RWPE2 (cell line): ENCODE measurements at regions not wholly inside any gene's neighbourhood (a gene's known extent, or its start where the extent isn't known, plus 50 kb on each side); places are given as distances from the start of the nearest gene placed in this dataset.
"Not testable (repeated sequence)": the region's sequence is repeated elsewhere in the genome, so short reads cannot be mapped to it uniquely, and the experiment has no call there.

Experiments used
- ATAC-seq: fragments of 200-7000 bp; cut with Tn5 transposase; 3 replicates; pipeline ENCODE4 v1.9.1; 2021; ENCODE audit warnings: low read depth
- DNase-seq: peaks from one replicate; pipeline ENCODE4 v3.0.0-alpha.2; 2020; ENCODE audit warnings: low spot score
- H3K27ac ChIP-seq: fragments of 450-650 bp; 2 replicates; pipeline ENCODE4 v1.5.1; 2017; ENCODE audit warnings: mild to moderate bottlenecking; ENCODE audit not compliant: poor library complexity, severe bottlenecking
- H3K27me3 ChIP-seq: fragments of 250-450 bp; sonication (Bioruptor Pico); 2 replicates; pipeline ENCODE4 v1.5.1; 2021; ENCODE audit warnings: mild to moderate bottlenecking, moderate library complexity; ENCODE audit not compliant: insufficient read depth, poor library complexity, severe bottlenecking
- H3K36me3 ChIP-seq: fragments of 250-450 bp; sonication (Bioruptor Pico); 2 replicates; pipeline ENCODE4 v1.5.1; 2020; ENCODE audit warnings: low read depth, mild to moderate bottlenecking, moderate library complexity
- H3K4me1 ChIP-seq: fragments of 250-450 bp; sonication (Bioruptor Pico); 2 replicates; pipeline ENCODE4 v1.5.1; 2021; ENCODE audit warnings: mild to moderate bottlenecking, moderate library complexity; ENCODE audit not compliant: insufficient read depth, poor library complexity, severe bottlenecking
- H3K4me3 ChIP-seq: fragments of 250-450 bp; sonication (Bioruptor Pico); 2 replicates; pipeline ENCODE4 v1.5.1; 2021; ENCODE audit warnings: mild to moderate bottlenecking, moderate library complexity; ENCODE audit not compliant: severe bottlenecking
- H3K9me3 ChIP-seq: fragments of 250-450 bp; sonication (Bioruptor Pico); 2 replicates; pipeline ENCODE4 v1.5.1; 2021; ENCODE audit warnings: mild to moderate bottlenecking, moderate library complexity; ENCODE audit not compliant: severe bottlenecking
- CTCF ChIP-seq: fragments of 450-650 bp; IDR thresholded peaks from one replicate; pipeline ENCODE4 v1.5.1; 2017; ENCODE audit warnings: mild to moderate bottlenecking, moderate library complexity; ENCODE audit not compliant: poor library complexity, severe bottlenecking

GRCh38 chr1:67916140-67916886 lies 83.0 kb upstream of the GNG12 start:
- H3K4me1 ChIP-seq, result peaks cover 3% of the 10 kb centered on the region
- ATAC-seq, result no peak
- H3K4me3 ChIP-seq, result no peak overlapping the region
- H3K36me3 ChIP-seq, result no peaks in the 10 kb centered on the region
- DNase-seq, result no peak
- no peak overlapping the region for H3K27ac ChIP-seq
- H3K27me3 ChIP-seq, result no peaks in the 10 kb centered on the region
- TF ChIP-seq CTCF, result no peak
- H3K9me3 ChIP-seq, result no peaks in the 10 kb centered on the region

DNA sequence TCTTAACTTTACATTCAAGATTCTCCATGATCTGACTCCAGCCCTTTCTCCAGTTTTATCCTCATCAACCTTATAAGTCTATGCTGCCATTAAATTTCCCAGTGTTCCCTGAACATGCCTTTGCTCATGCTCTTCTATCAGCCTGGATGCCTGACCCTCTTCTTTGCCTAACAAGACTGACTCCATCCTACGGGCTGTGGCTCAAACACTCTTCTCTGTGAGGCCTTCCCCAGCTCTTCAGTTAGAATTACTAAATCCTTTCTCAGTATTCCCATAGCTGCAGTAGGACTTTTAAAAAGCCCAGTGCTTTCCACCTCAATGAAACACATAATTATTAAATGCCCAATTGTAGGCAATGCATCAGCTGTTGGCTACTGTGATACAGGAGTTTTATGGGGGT lies 76.5 kb upstream of the GNG12 start:
- Histone ChIP-seq H3K27me3 (no peaks in the 10 kb centered on the region), H3K27ac (no peak overlapping the region), H3K9me3 (no peaks in the 10 kb centered on the region), H3K4me3 (no peak overlapping the region), H3K36me3 (no peaks in the 10 kb centered on the region), H3K4me1 (no peaks in the 10 kb centered on the region)
- DNase-seq (no peak), ATAC-seq (no peak)
- TF ChIP-seq CTCF, result no peak

GRCh38 chr1:67908250-67908936 lies 75.1 kb upstream of the GNG12 start:
- H3K9me3 ChIP-seq, result no peaks in the 10 kb centered on the region
- no peaks in the 10 kb centered on the region for H3K36me3 ChIP-seq
- no peaks in the 10 kb centered on the region for H3K27me3 ChIP-seq
- H3K4me1 ChIP-seq, result no peaks in the 10 kb centered on the region
- no peak overlapping the region for H3K27ac ChIP-seq
- no peak for TF ChIP-seq CTCF
- no peak overlapping the region for H3K4me3 ChIP-seq
- DNase-seq, result no peak
- no peak for ATAC-seq

DNA sequence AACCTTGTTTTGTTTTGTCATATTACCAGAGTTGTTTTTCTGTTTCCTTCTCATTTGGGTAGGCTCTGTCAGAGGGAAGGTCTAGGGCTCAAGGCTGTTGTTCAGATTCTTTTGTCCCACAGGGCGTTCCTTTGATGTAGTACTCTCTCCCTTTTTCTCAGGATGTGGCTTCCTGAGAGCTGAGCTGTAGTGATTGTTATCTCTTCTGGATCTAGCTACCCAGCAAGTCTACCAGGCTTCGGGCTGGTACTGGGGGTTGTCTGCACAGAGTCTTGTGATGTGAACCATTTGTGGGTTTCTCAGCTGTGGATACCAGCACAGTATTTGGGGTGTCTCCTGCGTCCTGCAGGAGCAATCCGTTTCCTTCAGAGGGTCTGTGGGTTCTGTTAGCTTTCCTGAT lies 74.2 kb upstream of the GNG12 start:
- H3K27ac ChIP-seq, H3K4me3 ChIP-seq, DNase-seq, H3K4me1 ChIP-seq, H3K9me3 ChIP-seq, H3K36me3 ChIP-seq, H3K27me3 ChIP-seq, ATAC-seq: not testable (repeated sequence)

GRCh38 chr1:67906015-67906414 lies 72.7 kb upstream of the GNG12 start:
- not testable (repeated sequence) for H3K27ac ChIP-seq, H3K9me3 ChIP-seq, DNase-seq, H3K36me3 ChIP-seq, H3K4me1 ChIP-seq, H3K27me3 ChIP-seq, H3K4me3 ChIP-seq, ATAC-seq

- not testable (repeated sequence) for H3K4me1 ChIP-seq, H3K9me3 ChIP-seq, H3K27me3 ChIP-seq, H3K4me3 ChIP-seq, H3K27ac ChIP-seq, DNase-seq, ATAC-seq, H3K36me3 ChIP-seq
Measured at GRCh38 chr1:67902546-67903223, 69.4 kb upstream of the GNG12 start.
